HL-60 (cell line): ENCODE measurements at regions not wholly inside any gene's neighbourhood (a gene's known extent, or its start where the extent isn't known, plus 50 kb on each side); places are given as distances from the start of the nearest gene placed in this dataset.

Experiments
- DNase-seq, 2 experiments: peaks; one replicate each; pipeline ENCODE4 v3.0.0-alpha.2; 2010 to 2020; ENCODE audit warnings: low read depth in 1 of 2, low spot score in 1 of 2
- H3K27ac ChIP-seq: fragments of 250-450 bp; sonication (Bioruptor Pico); replicated peaks from 2 replicates; pipeline ENCODE4 v1.5.1; 2020; ENCODE audit warnings: mild to moderate bottlenecking, moderate library complexity
- H3K27me3 ChIP-seq: fragments of 250-450 bp; sonication (Bioruptor Pico); 2 replicates; pipeline ENCODE4 v1.5.1; 2021; ENCODE audit warnings: mild to moderate bottlenecking, moderate library complexity; ENCODE audit not compliant: insufficient read depth, poor library complexity, severe bottlenecking
- H3K4me3 ChIP-seq: replicated peaks from 2 replicates; pipeline ENCODE4 v1.5.1; 2011; ENCODE audit warnings: mild to moderate bottlenecking, control low read depth, low read length; ENCODE audit not compliant: insufficient read depth
- GABPA ChIP-seq: IDR thresholded peaks from 2 replicates; pipeline ENCODE4 v1.6.1; 2012; ENCODE audit warnings: low read depth
- POLR2AphosphoS5 ChIP-seq: IDR thresholded peaks from 2 replicates; pipeline ENCODE4 v1.6.1; 2012; ENCODE audit warnings: low read depth
- SPI1 ChIP-seq: IDR thresholded peaks from 2 replicates; pipeline ENCODE4 v1.6.1; 2012; ENCODE audit warnings: low read depth, mild to moderate bottlenecking, borderline replicate concordance
- TF ChIP-seq, protein P1 (sequence below): IDR thresholded peaks from 2 replicates; pipeline ENCODE4 v1.6.1; 2012; ENCODE audit warnings: low read depth; ENCODE audit not compliant: insufficient replicate concordance
- TF ChIP-seq, protein P2 (sequence below): IDR thresholded peaks from one replicate; pipeline ENCODE4 v1.5.1; 2011; ENCODE audit warnings: low read length, control low read depth, inconsistent platforms; ENCODE audit not compliant: insufficient read depth

- Histone ChIP-seq H3K27me3 (no peaks in the 10 kb centered on the region), H3K4me3 (no peak overlapping the region), H3K27ac (no peak overlapping the region)
- no peak for DNase-seq
- TF ChIP-seq POLR2AphosphoS5 (no peak), GABPA (no peak), SPI1 (no peak)
- TF ChIP-seq, protein P1, sequence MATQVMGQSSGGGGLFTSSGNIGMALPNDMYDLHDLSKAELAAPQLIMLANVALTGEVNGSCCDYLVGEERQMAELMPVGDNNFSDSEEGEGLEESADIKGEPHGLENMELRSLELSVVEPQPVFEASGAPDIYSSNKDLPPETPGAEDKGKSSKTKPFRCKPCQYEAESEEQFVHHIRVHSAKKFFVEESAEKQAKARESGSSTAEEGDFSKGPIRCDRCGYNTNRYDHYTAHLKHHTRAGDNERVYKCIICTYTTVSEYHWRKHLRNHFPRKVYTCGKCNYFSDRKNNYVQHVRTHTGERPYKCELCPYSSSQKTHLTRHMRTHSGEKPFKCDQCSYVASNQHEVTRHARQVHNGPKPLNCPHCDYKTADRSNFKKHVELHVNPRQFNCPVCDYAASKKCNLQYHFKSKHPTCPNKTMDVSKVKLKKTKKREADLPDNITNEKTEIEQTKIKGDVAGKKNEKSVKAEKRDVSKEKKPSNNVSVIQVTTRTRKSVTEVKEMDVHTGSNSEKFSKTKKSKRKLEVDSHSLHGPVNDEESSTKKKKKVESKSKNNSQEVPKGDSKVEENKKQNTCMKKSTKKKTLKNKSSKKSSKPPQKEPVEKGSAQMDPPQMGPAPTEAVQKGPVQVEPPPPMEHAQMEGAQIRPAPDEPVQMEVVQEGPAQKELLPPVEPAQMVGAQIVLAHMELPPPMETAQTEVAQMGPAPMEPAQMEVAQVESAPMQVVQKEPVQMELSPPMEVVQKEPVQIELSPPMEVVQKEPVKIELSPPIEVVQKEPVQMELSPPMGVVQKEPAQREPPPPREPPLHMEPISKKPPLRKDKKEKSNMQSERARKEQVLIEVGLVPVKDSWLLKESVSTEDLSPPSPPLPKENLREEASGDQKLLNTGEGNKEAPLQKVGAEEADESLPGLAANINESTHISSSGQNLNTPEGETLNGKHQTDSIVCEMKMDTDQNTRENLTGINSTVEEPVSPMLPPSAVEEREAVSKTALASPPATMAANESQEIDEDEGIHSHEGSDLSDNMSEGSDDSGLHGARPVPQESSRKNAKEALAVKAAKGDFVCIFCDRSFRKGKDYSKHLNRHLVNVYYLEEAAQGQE: no peak
- TF ChIP-seq, protein P2, sequence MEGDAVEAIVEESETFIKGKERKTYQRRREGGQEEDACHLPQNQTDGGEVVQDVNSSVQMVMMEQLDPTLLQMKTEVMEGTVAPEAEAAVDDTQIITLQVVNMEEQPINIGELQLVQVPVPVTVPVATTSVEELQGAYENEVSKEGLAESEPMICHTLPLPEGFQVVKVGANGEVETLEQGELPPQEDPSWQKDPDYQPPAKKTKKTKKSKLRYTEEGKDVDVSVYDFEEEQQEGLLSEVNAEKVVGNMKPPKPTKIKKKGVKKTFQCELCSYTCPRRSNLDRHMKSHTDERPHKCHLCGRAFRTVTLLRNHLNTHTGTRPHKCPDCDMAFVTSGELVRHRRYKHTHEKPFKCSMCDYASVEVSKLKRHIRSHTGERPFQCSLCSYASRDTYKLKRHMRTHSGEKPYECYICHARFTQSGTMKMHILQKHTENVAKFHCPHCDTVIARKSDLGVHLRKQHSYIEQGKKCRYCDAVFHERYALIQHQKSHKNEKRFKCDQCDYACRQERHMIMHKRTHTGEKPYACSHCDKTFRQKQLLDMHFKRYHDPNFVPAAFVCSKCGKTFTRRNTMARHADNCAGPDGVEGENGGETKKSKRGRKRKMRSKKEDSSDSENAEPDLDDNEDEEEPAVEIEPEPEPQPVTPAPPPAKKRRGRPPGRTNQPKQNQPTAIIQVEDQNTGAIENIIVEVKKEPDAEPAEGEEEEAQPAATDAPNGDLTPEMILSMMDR: no peak
Measured at GRCh38 chr1:189312499-189312898, 1165.2 kb downstream of the BRINP3 start.

- H3K27ac ChIP-seq: no peak overlapping the region
- DNase-seq: no peak
- TF ChIP-seq POLR2AphosphoS5 (no peak), SPI1 (no peak), GABPA (no peak)
- TF ChIP-seq, protein P1: no peak
- TF ChIP-seq, protein P2: no peak
- no peaks in the 10 kb centered on the region for H3K27me3 ChIP-seq
- H3K4me3 ChIP-seq: no peak overlapping the region
Measured at GRCh38 chr1:189313488-189313887, 1164.2 kb downstream of the BRINP3 start.

DNA sequence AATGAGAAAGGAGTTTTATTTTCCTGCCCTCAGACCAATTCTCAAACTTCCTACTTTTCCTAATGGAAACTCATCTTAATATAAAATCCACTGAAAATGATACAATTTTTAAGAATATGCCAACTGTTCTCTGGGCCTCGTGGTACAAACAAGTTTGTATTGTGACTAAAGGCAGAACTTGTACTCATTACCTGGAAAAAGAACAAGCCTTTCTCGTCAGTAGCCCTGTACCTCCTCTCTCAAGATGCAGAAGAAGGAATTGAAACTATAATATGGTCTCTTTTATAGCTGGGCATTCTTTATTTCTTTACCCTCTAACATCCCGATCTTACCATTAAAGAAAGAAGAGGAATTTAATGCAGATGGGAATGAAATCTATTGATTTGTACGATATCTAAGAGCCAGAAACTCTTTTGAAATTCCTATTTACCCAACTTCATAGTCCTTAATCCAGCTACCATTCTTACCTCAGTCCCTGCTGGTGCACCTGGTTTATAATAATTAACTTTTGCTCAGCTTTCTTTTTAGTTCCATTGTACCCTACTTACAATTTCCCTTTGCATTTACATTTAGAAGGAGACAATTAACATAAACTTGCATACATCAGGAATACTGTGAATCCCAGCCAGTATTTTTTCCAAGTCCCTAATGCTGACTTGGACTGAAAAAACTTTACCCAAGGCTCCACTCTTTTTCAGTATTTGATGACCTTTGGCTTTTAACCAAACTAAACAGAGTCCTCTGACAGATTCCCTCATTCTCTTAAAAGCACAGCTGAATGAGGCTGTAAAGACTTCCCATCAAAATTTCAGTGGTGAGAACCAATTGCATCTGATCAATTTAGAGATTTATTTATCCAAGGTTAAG, 1162.4 kb downstream of the BRINP3 start:
- TF ChIP-seq, protein P1: no peak
- TF ChIP-seq, protein P2: no peak
- no peak for TF ChIP-seq GABPA
- no peak for TF ChIP-seq SPI1
- TF ChIP-seq POLR2AphosphoS5: no peak
- Histone ChIP-seq H3K4me3 (no peak overlapping the region), H3K27me3 (no peaks in the 10 kb centered on the region), H3K27ac (no peak overlapping the region)
- no peak for DNase-seq
